ENCODE measurements at regions not wholly inside any gene's neighbourhood (a gene's known extent, or its start where the extent isn't known, plus 50 kb on each side); places are given as distances from the start of the nearest gene placed in this dataset.

GRCh38 chr2:120785228-120785966 is 49.7 kb downstream of the GLI2 start:
- no peak for DNase-seq (ENCODE audit: low spot score)

DNA sequence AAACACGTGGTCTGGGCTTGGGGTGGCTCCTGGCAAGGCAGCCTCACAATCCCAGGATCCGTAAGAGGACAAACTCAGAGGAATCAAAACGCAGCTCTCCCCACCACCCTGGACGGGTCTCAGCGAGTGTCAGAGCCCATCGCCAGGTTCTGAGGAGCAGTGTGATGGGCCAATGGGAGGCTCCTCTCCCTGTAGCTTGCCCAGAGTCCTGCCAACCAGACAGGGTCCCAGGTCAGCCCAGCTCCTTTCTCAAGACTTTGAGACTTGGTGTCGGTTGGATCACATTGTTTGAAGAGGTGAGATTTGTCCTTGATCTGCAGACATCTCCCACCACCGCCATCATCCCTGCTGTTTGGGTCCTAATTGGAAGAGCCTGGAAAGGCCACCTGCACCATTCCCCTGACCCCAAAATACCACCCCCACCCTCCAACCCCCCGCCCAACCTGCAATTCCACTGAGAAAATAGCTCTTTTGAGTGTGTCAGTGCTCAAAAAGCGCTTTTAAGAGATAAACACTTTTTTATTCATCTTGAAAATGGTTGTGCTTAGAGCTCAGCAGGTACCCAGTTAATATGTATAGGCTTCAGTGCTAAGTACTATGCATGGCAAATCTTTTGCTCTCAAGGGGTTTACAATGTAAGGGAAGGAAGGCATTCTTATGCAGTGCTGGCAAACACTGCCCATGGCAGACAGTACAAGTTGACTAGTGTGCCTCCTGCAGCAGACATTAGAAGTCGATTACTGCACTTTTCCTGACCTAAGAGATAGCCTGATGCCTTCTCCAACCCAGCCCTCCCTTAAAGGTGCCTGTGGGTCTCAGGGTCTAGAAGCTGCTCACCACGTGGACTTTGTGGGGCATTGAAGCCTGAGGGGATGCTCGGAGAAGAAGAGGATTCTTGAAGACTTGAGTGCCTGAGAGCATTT is 50.6 kb downstream of the GLI2 start:
- DNase-seq (ENCODE audit: low spot score), result no peak

- DNase-seq (ENCODE audit: low spot score), result no peak
These were observed 51.6 kb downstream of the GLI2 start for GRCh38 chr2:120787111-120787821.

DNA sequence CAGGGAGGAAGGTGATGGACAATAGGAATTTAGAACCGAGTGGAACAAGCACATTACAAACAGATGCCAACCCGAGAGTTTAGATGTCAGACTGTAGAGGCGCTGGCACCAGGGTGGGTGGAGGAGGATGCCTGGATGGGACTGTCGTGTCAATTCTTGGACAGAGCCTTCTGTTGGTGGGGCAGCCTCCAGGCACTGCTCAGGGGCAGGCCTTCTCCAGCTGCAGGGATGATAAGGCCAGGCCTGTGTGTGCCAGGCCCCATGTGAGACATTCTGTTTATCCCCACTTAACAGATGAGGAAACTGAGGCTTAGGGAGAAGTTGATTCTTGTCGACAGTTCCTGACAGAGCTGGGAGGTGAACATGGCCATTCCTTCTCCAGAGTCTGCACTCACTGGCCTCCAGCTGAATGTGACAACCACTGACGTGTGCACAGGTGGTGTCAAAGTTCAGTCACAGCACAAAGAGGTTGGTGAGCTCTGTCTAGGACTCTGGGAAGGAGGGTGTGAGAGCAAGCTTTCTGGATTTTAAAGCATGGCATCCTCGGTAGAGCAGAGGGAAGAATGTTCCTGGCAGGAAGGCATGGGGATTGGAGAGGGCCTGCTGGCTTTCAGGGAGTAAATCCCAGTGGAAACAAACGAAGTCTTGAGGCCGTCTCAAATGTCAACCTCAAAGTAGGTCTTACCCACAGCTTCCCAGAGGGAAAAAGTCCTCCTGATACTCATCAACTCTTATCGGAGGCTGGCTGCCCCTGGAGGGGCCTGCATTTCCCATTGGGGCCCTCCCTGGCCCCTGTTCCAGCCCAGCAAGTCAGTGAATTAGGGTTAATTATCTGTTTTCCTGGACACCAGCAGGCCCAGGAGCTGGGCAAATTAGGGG is 52.4 kb downstream of the GLI2 start:
- DNase-seq (ENCODE audit: low spot score), result no peak

DNA sequence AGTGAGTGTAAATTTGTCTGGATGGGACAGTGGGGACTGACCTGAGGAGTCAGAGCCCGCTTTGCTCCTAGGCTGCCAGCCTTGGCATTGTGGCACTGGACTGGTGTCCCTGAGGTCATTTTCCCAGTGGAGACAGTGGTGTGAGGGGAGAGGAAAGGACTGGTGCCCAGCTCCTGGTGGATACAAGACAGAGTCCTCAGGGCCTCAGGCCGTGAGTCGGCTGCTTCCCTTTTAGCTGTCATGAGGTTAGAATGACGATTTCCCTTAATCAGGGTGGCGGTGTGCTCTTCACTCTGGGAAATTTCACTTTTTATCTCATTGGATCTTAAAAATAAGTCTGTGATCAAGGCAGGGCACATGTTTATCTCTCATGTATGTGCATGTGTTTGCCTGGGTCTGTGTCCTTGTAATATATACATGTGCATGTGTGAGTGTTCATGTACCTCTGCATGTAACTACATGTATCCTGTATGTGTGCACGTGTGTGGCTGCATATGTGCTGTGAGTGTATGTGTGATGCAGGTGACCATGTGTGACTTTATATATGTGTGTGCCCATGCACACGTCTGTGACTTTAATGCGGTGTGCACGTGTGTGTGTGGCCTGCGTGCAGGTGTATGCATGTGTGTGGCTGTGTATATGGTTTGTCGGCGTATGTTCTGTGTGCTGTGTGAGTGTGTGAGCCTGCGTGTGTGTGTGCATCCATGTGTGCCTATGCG is 55.7 kb downstream of the GLI2 start:
- no peak for DNase-seq (ENCODE audit: low spot score)

- no peak for DNase-seq (ENCODE audit: low spot score)
These were observed 56.3 kb downstream of the GLI2 start for GRCh38 chr2:120791962-120792297.

DNA sequence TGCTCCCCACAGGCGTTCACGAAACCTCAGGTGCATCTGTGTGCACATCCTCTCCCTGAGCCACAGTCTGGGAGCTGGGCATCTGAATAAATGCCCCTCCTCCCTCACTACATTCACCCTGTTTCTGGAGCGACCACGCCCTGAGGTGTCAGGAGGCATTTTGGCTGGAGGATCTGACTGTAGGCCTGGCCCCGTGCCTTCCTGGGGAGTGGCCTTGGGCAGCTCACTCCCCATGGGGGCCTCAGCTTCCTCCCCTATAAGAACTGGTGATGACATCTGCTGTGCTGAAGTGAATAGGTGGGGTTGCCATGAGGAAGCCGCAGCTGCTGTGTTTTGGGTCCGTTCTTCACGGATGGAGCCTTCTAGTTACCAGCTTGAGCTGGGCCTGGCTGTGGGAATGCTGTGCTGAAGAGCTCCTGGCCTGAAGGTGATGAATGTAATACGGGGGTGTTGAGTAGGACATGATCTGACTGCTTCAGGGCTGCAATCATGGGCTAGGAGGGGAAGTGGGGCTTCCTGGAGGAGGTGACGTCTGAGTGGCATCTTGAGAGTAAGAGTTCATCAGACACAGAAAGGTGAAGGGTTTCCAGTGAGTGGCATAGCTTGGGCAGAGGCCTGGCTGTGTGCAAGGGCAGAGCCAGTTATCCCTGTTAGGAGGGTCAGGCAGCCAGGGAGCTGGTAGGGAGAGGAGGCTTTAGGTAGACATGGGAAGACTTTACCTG is 58.2 kb downstream of the GLI2 start:
- DNase-seq (ENCODE audit: low spot score), result no peak

DNA sequence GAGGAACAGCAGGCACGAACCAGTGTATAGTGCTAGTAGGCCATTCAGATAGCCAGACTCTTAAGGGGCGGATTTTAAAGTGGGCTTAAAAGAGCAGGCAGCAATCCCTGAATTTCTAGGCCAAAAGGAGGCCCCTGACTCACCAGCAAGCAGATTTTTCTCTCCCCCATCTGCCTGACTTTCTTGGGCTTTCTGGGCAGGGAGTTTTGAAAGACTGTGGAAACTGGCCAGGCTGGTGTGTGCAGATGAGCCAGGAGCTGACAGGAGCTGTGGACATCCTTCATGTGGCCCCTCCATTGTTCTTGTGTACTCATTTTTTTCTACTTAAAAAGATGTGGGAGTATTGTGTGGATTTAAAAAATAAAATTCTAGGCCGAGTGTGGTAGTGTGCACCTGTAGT is 59.0 kb downstream of the GLI2 start:
- DNase-seq (ENCODE audit: low spot score), result peak; percentile 78

GRCh38 chr2:120796094-120796493 is 60.4 kb downstream of the GLI2 start:
- DNase-seq (ENCODE audit: low spot score), result no peak

DNA sequence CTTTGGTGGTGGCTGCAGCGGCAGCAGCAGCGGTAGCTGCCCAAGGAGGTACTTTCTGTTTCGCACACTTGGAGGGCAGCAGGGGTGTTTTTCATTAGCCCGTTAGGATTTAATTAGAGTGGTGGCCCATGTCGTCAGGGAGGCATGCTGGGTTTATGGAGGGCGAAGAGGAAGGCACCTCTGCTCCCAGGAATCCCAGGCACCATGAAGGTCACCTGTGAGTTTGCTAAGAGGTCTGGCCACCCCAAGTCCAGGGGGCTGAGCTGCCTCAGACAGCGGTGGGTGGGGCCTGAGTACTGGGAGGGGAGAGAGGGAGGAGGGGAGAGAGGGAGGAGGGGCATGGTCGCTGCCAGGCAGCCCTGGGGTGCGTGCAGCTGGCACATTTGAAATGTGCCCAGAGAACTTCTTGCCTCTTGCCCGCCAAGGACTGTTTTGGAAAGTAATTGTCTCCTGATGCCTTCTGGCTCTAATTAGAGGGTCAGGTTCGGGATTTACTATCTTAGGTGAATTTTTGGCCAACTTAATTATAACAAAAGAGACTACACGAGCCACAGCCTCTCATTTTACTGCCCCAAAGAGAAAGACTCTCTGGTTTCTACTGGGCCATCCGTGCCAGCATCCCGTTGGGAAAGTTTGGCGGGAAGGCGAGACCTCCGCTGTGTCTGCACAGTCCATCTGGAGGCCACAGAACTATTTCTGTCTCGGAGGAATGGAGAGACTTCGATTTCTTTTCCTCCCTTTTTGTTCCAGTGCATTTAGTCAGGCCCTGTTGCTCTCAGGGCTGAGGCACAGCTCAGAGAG is 62.0 kb downstream of the GLI2 start:
- no peak for DNase-seq (ENCODE audit: low spot score)

- no peak for DNase-seq (ENCODE audit: low spot score)
These were observed 63.0 kb downstream of the GLI2 start for GRCh38 chr2:120798567-120799247.

DNA sequence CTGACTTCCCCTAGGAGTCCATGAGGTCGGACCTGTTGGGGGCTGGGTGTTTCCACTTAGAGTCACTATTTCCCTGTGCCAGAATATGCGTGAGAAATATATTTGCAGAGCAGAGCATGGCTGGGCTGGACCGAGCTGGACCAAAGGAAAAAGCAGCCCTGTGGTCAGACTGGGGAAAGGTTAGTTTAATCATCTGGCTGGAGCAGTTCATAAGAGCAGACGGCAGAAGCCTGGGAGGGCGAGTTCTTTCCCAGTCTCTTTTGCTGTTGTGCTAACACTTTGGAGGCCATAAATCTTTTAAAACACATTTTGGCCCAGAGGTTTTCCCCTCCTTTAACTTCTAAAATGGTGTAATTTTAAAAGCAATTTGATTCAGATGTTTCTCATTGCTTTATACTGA is 66.5 kb downstream of the GLI2 start:
- DNase-seq (ENCODE audit: low spot score), result peak; percentile 75

DNA sequence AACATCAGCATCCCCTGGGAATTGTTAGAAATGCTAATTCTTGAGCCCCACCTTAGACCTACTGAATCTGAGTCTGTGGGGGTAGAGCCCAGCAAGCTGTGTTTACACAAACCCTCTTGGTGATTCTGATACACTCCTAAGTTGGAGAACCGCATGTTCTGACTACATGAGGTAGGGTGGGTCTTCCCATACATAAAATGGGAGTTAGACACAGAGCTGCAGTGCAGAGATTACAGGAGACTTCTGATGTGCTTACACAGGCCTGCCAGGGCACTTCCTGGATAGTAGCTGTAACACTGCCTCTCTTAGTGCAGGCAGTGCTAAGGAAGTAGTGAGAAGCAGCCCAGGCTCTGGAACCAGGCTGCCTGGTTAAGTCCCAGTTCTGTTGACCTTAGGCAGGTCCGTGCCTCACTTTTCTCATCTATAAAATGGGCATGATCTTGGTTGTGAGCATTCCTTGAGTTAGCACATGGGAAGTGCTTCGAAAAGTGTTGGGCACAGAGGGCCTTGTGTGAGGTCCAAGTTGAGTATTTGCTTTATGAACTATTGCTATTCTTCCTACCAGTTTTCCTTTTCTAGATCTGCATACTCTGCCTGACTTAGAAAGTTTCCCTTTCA is 67.3 kb downstream of the GLI2 start:
- DNase-seq (ENCODE audit: low spot score), result no peak

DNA sequence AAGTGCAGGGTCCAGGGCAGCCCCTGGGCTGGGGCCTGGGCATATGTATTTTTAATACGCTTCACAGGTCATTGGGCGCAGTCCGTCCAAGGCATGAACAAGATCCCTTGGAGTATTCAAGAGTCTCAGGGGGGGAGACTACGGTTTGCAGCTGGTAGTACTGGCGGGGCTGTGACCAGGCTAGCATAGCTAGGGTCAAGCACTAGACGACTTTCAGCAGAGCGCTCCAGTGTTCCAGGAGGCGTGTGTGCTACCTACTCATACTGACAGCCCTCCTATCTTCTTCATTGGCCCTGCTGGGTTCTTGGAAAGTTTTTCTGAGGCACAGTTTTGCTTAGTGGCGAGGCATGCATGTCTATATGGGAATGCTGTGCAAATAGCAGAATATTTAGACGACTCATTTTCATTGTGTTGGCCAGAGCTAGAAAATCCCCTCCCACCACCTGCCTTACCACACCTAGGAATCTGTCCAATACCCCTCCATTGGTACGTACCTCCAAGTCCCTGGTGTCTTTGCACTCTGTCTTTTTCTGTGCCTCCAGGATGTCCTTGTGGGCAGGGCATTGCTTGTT is 68.2 kb downstream of the GLI2 start:
- DNase-seq (ENCODE audit: low spot score), result no peak

- no peak for DNase-seq (ENCODE audit: low spot score)
These were observed 68.8 kb downstream of the GLI2 start for GRCh38 chr2:120804459-120804858.

GRCh38 chr2:120805011-120805410 is 69.3 kb downstream of the GLI2 start:
- no peak for DNase-seq (ENCODE audit: low spot score)

DNA sequence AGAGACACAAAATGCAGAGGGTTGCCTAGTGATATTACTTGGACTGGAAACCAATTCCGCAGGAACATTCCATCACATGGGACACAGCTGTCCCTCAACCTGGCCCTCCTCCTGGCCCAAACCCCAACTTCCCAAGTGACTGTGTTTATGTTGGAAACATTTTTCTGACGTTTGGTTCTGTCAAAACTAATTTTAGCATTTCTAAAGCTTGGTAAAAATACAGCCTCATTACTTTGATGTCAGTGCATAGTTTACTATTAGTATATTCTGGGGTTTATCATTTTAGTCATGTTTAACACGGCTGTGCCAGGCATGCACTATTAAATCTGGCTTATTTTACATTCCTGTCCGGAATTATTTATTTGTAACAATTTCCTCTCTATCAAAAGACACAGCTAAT is 69.9 kb downstream of the GLI2 start:
- DNase-seq (ENCODE audit: low spot score), result no peak

DNA sequence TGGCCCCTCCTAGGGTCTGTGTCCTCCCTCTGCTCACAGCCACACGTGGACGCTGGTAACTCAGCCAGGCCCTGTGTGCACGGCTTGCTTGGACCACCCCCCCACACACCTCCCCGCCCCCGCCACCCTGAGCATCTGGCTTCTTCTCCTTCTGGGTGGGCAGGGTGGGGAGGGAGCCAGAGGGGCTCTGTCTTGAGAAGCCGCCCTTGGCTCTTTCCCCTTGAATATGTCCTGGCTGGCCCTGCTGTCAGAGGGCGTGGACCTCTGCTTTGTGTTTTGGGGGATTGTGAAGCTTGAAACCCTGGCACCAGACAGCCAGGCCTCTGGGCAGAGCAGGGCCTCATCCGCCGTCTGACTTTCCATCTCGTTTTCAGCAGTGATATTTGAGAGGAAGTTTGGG is 72.1 kb downstream of the GLI2 start:
- no peak for DNase-seq (ENCODE audit: low spot score)

All from GM03348 (cell line).